Activated naive CD4-positive, alpha-beta T cell treated with anti-CD3 and anti-CD28 coated beads, Interleukin-2, amount 10 ng/mL, durations not matched to agents 7 days and 5 days (primary cell): ENCODE measurements at regions not wholly inside any gene's neighbourhood (a gene's known extent, or its start where the extent isn't known, plus 50 kb on each side); places are given as distances from the start of the nearest gene placed in this dataset.
"Not testable (repeated sequence)": the region's sequence is repeated elsewhere in the genome, so short reads cannot be mapped to it uniquely, and the experiment has no call there.

ENCODE experiments used
- CTCF ChIA-PET: fragments of 350-600 bp; sonication (Branson Sonifier 250); formaldehyde crosslinking; loops from one replicate; lab custom pipeline; 2021; ENCODE audit warnings: antibody characterized with exemption; lab: Charles Lee
- DNase-seq: peaks from one replicate; pipeline ENCODE4 v3.0.0-alpha.2; 2020
- H3K27ac Mint-ChIP-seq: one replicate; pipeline ENCODE4 v1.8.0; 2021; ENCODE audit warnings: mild to moderate bottlenecking, moderate library complexity, mixed read lengths
- H3K27me3 Mint-ChIP-seq: one replicate; pipeline ENCODE4 v1.8.0; 2021; ENCODE audit warnings: mild to moderate bottlenecking, mixed read lengths
- H3K36me3 Mint-ChIP-seq: one replicate; pipeline ENCODE4 v1.8.0; 2021; ENCODE audit warnings: mixed read lengths
- H3K4me1 Mint-ChIP-seq: one replicate; pipeline ENCODE4 v1.8.0; 2021; ENCODE audit warnings: mixed read lengths
- H3K4me3 Mint-ChIP-seq: one replicate; pipeline ENCODE4 v1.8.0; 2021; ENCODE audit warnings: mild to moderate bottlenecking, moderate library complexity, mixed read lengths
- H3K9me3 Mint-ChIP-seq: one replicate; pipeline ENCODE4 v1.8.0; 2021; ENCODE audit warnings: mixed read lengths

DNA sequence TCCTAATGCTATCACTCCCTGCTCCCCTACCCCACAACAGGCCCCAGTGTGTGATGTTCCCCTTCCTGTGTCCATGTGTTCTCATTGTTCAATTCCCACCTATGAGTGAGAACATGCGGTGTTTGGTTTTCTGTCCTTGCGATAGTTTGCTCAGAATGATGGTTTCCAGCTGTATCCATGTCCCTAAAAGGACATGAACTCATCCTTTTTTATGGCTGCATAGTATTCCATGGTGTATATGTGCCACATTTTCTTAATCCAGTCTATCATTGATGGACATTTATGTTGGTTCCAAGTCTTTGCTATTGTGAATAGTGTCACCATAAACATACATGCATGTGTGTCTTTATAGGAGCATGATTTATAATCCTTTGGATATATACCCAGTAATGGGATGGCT, 80.4 kb upstream of the B3GAT1 start:
- H3K4me3 Mint-ChIP-seq, H3K27me3 Mint-ChIP-seq, DNase-seq, CTCF ChIA-PET, H3K36me3 Mint-ChIP-seq, H3K4me1 Mint-ChIP-seq, H3K9me3 Mint-ChIP-seq, H3K27ac Mint-ChIP-seq: not testable (repeated sequence)

DNA sequence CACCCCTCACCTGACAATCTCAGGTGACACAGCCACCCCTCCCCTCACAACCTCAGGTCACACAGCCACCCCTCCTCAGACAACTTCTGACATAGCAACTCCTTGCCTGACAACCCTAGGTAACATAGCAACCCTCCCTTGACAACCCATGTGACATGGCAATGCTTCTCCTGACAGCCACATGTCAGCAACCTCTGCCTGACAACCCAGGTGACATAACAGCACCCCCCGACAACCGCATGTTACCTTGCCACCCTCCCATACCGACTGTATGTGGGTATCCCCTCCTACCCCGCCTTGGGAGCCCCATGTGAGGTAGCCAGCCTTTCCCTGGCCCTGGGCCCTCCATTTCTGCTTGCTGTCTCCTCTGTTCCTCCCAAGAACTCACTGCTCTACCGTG, 77.7 kb upstream of the B3GAT1 start:
- Mint-ChIP-seq H3K36me3 (no peaks in the 10 kb centered on the region), H3K4me1 (no peaks in the 10 kb centered on the region), H3K4me3 (no peak overlapping the region), H3K9me3 (peaks cover 1% of the 10 kb centered on the region), H3K27me3 (peaks cover 4% of the 10 kb centered on the region), H3K27ac (no peak overlapping the region)
- CTCF ChIA-PET: no interaction called here
- DNase-seq: no peak

DNA sequence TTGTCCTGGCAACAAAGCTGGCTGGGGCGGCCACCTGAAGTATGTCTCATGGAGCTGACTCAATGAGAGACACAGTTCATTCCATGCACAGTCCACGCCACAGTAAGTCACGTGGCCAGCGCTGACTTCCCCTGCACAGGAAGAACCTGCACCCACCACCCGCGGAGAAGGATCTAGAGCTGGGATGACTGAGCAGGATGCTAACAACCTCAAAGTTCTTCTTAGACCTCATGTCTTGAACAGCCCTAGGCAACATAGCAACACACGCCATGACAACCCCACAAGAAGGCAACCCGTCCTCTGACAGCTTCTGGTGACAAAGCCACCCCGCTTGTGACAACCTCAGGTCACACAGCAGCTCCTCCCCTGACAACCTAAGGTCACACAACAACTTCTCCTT, 76.9 kb upstream of the B3GAT1 start:
- no peak for DNase-seq
- Mint-ChIP-seq H3K9me3 (peaks cover 1% of the 10 kb centered on the region), H3K27ac (no peak overlapping the region), H3K36me3 (no peaks in the 10 kb centered on the region), H3K4me3 (no peak overlapping the region), H3K4me1 (no peaks in the 10 kb centered on the region), H3K27me3 (peaks cover 4% of the 10 kb centered on the region)
- CTCF ChIA-PET: no interaction called here

DNA sequence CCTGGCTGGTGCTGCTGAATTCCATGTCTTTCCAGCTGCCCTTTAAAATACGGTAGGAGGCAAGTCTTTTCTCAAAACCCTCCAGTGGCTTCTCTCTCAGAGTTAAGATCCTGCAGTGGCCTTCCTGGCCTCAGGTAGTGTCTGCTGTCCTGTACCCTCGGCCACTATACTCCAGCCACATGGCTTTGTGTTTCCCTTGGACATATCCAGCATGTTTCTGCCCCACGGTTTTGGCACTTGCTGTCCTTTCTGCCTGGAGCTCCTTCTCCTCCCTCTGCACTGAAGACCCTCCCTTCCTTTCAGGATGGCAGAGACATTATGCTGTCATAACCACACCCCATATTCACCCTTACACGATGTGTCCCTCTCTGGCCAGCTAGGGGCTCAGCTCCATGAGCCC, 76.5 kb upstream of the B3GAT1 start:
- Mint-ChIP-seq H3K4me3 (no peak overlapping the region), H3K4me1 (no peaks in the 10 kb centered on the region), H3K9me3 (peaks cover 1% of the 10 kb centered on the region), H3K27ac (no peak overlapping the region), H3K36me3 (no peaks in the 10 kb centered on the region), H3K27me3 (peaks cover 4% of the 10 kb centered on the region)
- CTCF ChIA-PET: no interaction called here
- no peak for DNase-seq

DNA sequence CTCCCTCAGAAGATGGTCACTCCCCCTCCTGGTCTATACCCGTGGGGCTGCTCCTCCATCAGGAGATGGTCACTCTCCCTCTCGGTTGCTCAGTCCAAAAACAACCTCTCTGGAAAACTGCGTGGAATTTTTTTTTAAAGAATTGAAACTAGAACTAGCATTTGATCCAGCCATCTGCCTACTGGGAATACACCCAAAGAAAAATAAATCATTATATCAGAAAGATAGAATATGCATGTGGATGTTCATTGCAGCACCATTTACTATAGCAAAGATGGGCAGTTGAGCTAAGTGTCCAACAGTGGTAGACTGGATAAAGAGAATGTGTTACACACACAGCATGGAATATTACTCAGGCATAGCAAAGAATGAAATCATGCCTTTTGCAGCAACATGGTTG, 75.7 kb upstream of the B3GAT1 start:
- DNase-seq: no peak
- H3K4me3 Mint-ChIP-seq: no peak overlapping the region
- CTCF ChIA-PET: no interaction called here
- no peaks in the 10 kb centered on the region for H3K36me3 Mint-ChIP-seq
- peaks cover 1% of the 10 kb centered on the region for H3K9me3 Mint-ChIP-seq
- H3K27ac Mint-ChIP-seq: no peak overlapping the region
- H3K27me3 Mint-ChIP-seq: peaks cover 4% of the 10 kb centered on the region
- H3K4me1 Mint-ChIP-seq: no peaks in the 10 kb centered on the region

DNA sequence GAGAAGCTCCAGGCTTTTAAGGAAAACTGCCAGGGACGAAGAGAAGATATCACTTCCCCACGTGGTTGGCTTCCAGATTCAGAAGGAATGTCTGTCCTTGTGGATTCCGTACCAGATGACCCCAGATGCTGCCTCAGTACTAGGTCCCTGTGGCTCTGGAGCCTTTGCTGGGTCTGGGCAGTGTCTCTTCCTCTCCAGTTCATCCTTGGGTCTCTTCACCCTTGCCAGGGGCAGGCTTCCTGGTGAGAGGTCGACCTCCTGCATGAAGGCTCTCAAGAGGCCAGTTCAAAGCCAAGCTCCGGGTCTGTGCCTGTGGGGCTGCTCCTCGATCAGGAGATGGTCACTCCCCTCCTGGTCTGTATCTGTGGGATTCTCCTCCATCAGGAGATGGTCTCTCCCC, 74.7 kb upstream of the B3GAT1 start:
- CTCF ChIA-PET: no interaction called here
- no peaks in the 10 kb centered on the region for H3K9me3 Mint-ChIP-seq
- no peak overlapping the region for H3K4me3 Mint-ChIP-seq
- DNase-seq: no peak
- peaks cover 4% of the 10 kb centered on the region for H3K27me3 Mint-ChIP-seq
- H3K36me3 Mint-ChIP-seq: no peaks in the 10 kb centered on the region
- H3K27ac Mint-ChIP-seq: no peak overlapping the region
- no peaks in the 10 kb centered on the region for H3K4me1 Mint-ChIP-seq

DNA sequence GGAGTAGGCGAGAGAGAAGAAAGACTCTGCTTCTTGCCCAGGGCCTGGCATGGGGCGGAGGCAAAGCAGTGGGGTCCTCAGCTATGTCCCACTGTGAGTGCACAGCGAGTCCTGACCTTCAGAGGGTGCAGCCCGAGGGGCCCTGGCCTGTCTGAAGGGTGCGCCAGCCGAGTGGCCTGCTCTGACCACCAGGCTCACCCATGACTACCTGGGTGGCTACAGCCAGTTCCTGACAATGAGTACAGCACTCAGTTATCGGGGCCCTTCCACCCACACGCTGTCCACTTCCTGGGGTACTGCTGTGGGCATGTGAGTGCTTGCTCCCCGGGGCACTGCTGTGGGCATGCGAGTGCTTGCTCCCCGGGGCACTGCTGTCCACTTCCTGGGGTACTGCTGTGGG, 74.1 kb upstream of the B3GAT1 start:
- CTCF ChIA-PET: no interaction called here

DNA sequence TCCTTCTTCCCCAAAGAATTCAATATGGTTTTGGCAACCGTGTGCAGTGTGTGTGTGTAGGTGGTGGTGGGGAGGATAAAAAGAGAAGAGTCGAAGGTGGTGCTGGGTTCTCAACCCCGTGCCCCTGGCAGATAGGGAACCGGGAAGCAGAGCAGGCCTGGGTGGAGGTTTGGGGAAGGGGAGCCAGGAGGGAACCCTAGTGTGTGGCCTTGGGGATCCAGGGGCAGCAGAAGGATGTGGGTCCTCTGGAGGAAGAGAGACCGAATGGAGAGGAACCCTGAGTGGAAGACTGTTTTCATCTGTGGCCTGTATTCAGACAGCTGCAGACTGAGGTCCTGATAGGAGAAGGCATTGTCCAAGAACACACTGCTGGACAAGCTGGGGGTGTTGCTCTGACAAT, 73.3 kb upstream of the B3GAT1 start:
- CTCF ChIA-PET: no interaction called here
- peaks cover 4% of the 10 kb centered on the region for H3K27me3 Mint-ChIP-seq
- H3K27ac Mint-ChIP-seq: no peak overlapping the region
- no peak for DNase-seq
- no peak overlapping the region for H3K4me3 Mint-ChIP-seq
- no peaks in the 10 kb centered on the region for H3K4me1 Mint-ChIP-seq
- no peaks in the 10 kb centered on the region for H3K36me3 Mint-ChIP-seq
- no peaks in the 10 kb centered on the region for H3K9me3 Mint-ChIP-seq

More for the DNA sequence above, 74.1 kb upstream of the B3GAT1 start:
- H3K36me3 Mint-ChIP-seq: no peaks in the 10 kb centered on the region
- H3K27ac Mint-ChIP-seq: no peak overlapping the region
- no peaks in the 10 kb centered on the region for H3K9me3 Mint-ChIP-seq
- no peak overlapping the region for H3K4me3 Mint-ChIP-seq
- no peaks in the 10 kb centered on the region for H3K4me1 Mint-ChIP-seq
- H3K27me3 Mint-ChIP-seq: peaks cover 4% of the 10 kb centered on the region
- DNase-seq: no peak

DNA sequence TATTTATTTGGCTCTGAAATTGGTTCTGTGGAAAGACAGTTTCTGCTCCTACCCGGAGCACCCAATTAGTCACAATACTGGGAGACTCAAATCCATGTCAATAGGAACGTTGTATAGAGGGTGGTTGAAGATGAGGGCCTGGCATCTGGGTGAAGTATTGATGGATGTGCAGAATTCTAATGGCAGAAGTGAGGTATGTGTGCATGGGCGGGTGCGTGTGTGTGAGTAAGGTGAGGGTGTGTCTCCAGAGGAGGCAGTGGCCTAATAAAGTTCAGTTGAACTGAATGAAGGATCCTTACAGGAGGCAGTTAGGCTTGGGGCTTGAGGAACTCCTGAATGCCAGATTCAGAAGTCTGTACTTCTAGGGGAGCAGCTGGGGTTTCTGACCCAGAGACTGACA, 71.8 kb upstream of the B3GAT1 start:
- CTCF ChIA-PET: no interaction called here

DNA sequence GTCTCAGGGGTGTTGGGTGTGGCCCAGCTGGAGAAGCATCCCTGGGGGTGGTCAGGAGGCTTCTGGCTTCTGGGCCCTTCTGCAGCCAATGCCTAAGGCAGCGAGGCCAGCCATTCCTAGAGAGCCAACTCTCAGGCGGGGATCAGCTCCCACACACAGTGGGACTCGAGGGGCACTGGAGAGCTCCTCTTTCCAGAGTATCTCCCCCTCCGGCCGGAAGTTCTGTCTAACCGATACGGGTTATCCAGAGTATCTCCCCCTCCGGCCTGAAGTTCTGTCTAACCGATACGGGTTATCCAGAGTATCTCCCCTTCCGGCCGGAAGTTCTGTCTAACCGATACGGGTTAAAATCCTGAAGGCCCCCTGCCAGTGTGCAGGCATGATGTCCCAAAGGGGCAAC, 71.2 kb upstream of the B3GAT1 start:
- Mint-ChIP-seq H3K9me3 (no peaks in the 10 kb centered on the region), H3K27me3 (peaks cover 6% of the 10 kb centered on the region)
- CTCF ChIA-PET: no interaction called here

More for the DNA sequence above, 71.8 kb upstream of the B3GAT1 start:
- Mint-ChIP-seq H3K27ac (no peak overlapping the region), H3K9me3 (no peaks in the 10 kb centered on the region), H3K4me3 (no peak overlapping the region), H3K27me3 (peaks cover 4% of the 10 kb centered on the region), H3K4me1 (no peaks in the 10 kb centered on the region), H3K36me3 (no peaks in the 10 kb centered on the region)
- no peak for DNase-seq

DNA sequence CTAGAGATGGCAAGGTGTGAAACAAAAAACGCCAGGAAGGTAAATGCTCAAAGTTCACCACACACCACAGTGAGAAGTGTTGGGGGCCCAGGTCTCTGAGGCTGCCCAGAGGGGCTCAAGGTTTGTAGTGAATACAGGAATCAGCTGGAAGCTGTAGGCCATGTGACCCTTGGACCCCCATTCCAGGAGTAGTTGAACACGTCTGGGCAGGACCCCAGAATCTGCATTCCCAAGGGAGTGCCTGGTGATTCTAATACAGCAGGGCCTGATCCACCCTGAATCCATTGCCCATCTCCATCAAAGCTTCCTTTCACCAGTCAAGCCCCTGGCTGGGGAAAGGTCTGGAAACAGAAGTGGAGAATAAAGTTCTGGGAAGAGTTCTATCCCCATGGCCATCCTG, 70.8 kb upstream of the B3GAT1 start:
- CTCF ChIA-PET: no interaction called here
- Mint-ChIP-seq H3K4me1 (no peaks in the 10 kb centered on the region), H3K4me3 (no peak overlapping the region), H3K9me3 (no peaks in the 10 kb centered on the region), H3K27ac (no peak overlapping the region), H3K36me3 (no peaks in the 10 kb centered on the region), H3K27me3 (peaks cover 5% of the 10 kb centered on the region)
- no peak for DNase-seq

More for the DNA sequence above, 71.2 kb upstream of the B3GAT1 start:
- Mint-ChIP-seq H3K4me3 (no peak overlapping the region), H3K27ac (no peak overlapping the region), H3K36me3 (no peaks in the 10 kb centered on the region), H3K4me1 (no peaks in the 10 kb centered on the region)
- no peak for DNase-seq

DNA sequence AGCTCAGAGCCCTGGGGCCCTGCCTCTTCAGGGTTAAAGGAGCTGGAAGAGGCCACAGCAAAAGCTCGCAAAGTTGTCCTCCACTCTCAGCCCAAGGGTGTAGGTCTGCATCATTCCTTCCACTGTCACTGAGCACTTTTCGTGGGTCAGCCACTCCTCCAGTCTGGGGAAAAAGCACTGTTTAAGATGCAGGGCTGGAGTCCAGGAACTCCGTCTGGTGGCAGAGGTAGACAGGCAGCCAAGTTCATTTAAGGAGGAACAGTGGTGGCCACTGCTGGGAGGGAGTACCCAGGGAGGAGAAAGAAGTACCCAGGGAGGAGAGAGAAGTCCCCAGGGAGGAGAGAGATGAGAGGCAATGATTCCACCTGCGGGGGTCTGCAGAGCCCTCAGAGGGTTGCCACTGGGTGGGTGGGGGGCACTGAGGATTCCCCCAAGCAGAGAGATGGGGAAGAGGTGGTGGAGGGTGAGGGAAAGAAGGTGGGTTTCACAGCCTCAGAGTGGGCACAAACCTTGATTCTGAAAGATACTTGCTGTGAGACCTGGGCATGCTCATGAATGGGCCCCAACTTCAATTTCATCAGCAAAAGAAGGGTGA, 70.0 kb upstream of the B3GAT1 start:
- no peaks in the 10 kb centered on the region for H3K36me3 Mint-ChIP-seq
- no peaks in the 10 kb centered on the region for H3K9me3 Mint-ChIP-seq
- no peak overlapping the region for H3K4me3 Mint-ChIP-seq
- no peak overlapping the region for H3K27ac Mint-ChIP-seq
- no peaks in the 10 kb centered on the region for H3K4me1 Mint-ChIP-seq
- peaks cover 9% of the 10 kb centered on the region for H3K27me3 Mint-ChIP-seq
- DNase-seq: no peak
- CTCF ChIA-PET: no interaction called here

DNA sequence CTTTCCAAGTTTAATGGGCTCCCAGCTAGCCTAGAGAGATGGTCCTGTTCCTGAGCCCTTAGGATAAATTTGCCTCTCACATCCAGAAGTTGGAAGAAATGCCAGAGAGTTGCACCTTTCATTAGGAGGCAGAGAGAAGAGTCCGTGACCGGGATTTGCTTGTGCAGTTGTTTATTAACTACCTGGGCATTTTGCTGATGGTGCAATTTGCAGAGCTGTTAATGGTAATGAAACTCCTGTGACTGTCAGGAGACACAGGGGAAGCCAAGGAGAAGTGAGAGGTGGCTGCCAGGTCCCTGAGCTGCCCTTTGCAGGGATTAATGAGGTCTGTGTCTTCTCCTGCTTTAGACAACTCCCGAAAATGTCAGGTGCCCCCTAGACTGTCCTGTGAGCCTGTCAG, 69.1 kb upstream of the B3GAT1 start:
- Mint-ChIP-seq H3K36me3 (no peaks in the 10 kb centered on the region), H3K4me3 (no peak overlapping the region), H3K27ac (no peak overlapping the region), H3K9me3 (no peaks in the 10 kb centered on the region), H3K4me1 (no peaks in the 10 kb centered on the region), H3K27me3 (peaks cover 18% of the 10 kb centered on the region)
- no peak for DNase-seq
- CTCF ChIA-PET: no interaction called here

DNA sequence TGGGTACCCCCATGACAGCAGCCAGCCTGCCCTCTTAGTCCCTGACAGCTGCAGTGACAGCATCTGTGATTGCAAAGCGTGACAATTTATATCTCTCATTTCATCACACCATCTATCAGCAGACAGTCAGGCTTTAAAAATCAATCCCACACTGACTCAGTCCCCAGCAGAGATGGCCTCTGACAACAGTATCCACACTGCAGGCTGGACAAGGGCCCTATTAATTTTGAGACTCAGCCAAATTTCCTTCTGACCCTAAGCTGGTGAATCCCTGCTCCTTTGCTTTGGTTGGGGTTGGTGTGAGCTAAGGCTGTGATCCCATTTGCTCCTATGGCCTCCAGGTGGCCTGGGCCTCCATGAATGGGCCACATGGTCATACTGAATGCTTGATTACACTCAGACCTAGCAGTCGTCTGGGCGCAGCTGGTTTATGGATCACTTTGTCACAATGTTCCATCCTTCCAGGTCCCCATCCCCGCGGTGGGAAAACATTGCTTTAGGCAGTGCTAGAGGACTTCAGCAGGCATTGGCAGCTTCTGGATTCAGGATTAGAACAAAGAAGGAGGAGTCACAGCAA, 68.2 kb upstream of the B3GAT1 start:
- CTCF ChIA-PET: no interaction called here
- peaks cover 25% of the 10 kb centered on the region for H3K27me3 Mint-ChIP-seq
- DNase-seq: no peak

DNA sequence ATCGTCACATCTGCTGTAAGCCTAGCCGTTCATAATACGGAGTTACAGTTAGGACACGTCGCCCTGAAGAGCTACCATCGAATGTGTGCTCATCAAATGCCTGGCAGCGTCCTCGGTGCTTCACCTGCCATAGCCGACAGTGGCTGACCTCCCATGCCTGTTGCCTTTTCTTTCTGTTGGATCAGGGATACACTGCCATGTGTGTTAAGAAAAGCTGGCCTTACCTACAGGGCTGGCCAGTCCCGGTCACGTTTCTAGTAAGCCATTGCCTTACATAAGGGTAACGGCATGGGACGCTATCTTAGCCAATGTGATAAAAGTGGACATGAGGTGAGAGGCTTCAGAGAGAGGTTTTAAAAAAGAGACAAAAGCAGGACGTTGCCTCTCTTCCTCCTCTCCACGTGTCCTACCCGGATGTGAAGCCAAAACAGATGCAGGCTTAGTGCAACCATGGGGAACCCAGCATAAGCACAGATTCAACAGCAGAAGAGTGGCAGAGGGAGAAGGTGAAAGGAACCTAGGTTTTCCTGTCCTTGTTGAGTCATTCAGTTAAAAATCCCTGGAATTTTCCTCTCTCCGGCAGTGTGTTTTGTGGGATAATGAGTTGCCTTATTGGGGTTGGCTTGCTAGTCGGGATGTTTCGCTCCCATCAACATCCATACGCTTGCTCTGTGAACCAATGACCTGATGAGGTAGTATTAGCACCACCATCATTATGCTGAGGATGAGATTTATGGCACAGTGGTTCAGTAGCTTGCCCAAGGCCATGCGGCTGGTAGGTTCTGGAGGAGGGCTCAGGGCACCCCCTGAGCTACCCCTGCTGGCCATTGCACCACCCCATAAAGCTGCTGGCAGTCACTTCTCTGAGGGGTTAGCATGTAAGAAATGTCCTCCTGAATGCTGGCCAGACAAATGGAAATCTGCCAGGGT, 67.4 kb upstream of the B3GAT1 start:
- no peak overlapping the region for H3K27ac Mint-ChIP-seq
- no peaks in the 10 kb centered on the region for H3K36me3 Mint-ChIP-seq
- DNase-seq: no peak
- H3K27me3 Mint-ChIP-seq: peaks cover 26% of the 10 kb centered on the region
- no peaks in the 10 kb centered on the region for H3K9me3 Mint-ChIP-seq
- no peak overlapping the region for H3K4me3 Mint-ChIP-seq
- H3K4me1 Mint-ChIP-seq: no peaks in the 10 kb centered on the region
- CTCF ChIA-PET: no interaction called here

More for the DNA sequence above, 68.2 kb upstream of the B3GAT1 start:
- Mint-ChIP-seq H3K36me3 (no peaks in the 10 kb centered on the region), H3K27ac (no peak overlapping the region), H3K4me1 (no peaks in the 10 kb centered on the region), H3K4me3 (no peak overlapping the region), H3K9me3 (no peaks in the 10 kb centered on the region)
